ENCODE measurements at regions not wholly inside any gene's neighbourhood (a gene's known extent, or its start where the extent isn't known, plus 50 kb on each side); places are given as distances from the start of the nearest gene placed in this dataset.

DNA sequence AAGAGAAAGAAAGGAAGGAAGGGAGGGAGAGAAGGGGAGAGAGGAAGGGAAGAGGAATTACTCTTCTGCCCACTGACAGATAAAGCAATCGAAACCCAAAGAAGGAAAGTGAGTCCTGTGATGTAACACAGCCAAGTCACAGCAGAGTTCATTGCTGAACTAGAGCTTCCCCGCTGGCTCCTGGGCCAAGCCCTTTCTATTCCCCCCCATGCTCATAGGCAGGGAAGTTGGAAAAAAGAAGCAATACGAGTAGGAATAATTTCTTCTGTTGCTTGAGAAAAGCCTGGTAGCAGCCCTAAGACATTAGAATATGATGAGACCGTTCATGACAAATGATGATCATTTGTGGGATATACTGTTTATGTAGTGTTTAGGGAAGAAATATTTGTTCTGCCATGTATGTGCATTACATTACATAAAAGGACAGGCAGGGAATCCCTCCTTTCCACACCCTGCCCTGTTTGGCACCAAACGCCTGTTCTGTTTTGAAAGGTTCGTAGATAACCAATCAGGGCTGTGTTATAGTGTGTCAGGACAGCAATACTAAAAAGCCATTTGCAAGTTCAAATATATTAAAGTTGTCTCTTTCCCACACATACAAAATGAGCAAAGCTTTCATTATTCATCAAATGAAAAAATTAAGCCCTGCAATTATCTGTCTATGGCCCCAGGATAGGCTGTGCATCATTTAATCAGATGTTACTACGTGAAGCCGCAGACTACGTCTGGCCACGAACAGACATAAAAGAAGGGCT is 111.0 kb upstream of the TRPM1 start:
- Histone ChIP-seq H3K9me3 (ENCODE audit: control insufficient read depth, insufficient read depth, low read depth, low read length) (no peaks in the 10 kb centered on the region), H3K4me1 (ENCODE audit: control insufficient read depth, insufficient read depth, low read length) (no peaks in the 10 kb centered on the region), H3K4me3 (ENCODE audit: low read depth, low read length) (no peak overlapping the region), H3K27ac (ENCODE audit: extremely low read depth, low read depth, low read length) (no peak overlapping the region), H3K36me3 (ENCODE audit: control insufficient read depth in 2 of 2, insufficient read depth in 1 of 2, low read length in 2 of 2) (no peaks in the 10 kb centered on the region)
- POLR2A ChIA-PET, result no interaction called here
- CTCF ChIA-PET, result interaction anchor here (0.6 to 1.5 kb wide), 5 partner anchors 70 to 386 kb away, joined by 3 to 6 read pairs (median 4); no protein-coding TSS in a partner anchor
- TF ChIP-seq SP2 (tag by site-specific recombination; IDR thresholded peaks at IDR 0.05) (no peak), SCRT1 (tag by site-specific recombination; IDR thresholded peaks at IDR 0.05; ENCODE audit: borderline replicate concordance) (no peak), ZNF48 (tag by site-specific recombination; IDR thresholded peaks at IDR 0.05) (no peak), ZBTB1 (tag by site-specific recombination; IDR thresholded peaks at IDR 0.05) (no peak), ZNF521 (tag by site-specific recombination; IDR thresholded peaks at IDR 0.05) (no peak), KLF7 (tag by site-specific recombination; IDR thresholded peaks at IDR 0.05; ENCODE audit: borderline replicate concordance) (no peak), ZNF624 (tag by site-specific recombination; IDR thresholded peaks at IDR 0.05) (no peak), ZBTB17 (tag by site-specific recombination; IDR thresholded peaks at IDR 0.05) (no peak), ZNF114 (tag by site-specific recombination; IDR thresholded peaks at IDR 0.05) (no peak), ZBTB7A (tag by site-specific recombination; IDR thresholded peaks at IDR 0.05; ENCODE audit: low read depth) (no peak), ZNF140 (tag by site-specific recombination; IDR thresholded peaks at IDR 0.05) (no peak), ZBTB8A (tag by site-specific recombination; IDR thresholded peaks at IDR 0.05) (no peak), ZNF266 (tag by site-specific recombination; IDR thresholded peaks at IDR 0.05; ENCODE audit: low read depth) (no peak)
- TF ChIP-seq, protein P1, sequence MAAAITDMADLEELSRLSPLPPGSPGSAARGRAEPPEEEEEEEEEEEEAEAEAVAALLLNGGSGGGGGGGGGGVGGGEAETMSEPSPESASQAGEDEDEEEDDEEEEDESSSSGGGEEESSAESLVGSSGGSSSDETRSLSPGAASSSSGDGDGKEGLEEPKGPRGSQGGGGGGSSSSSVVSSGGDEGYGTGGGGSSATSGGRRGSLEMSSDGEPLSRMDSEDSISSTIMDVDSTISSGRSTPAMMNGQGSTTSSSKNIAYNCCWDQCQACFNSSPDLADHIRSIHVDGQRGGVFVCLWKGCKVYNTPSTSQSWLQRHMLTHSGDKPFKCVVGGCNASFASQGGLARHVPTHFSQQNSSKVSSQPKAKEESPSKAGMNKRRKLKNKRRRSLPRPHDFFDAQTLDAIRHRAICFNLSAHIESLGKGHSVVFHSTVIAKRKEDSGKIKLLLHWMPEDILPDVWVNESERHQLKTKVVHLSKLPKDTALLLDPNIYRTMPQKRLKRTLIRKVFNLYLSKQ (tag by site-specific recombination; IDR thresholded peaks at IDR 0.05; ENCODE audit: borderline replicate concordance), result no peak
- TF ChIP-seq, protein P2, sequence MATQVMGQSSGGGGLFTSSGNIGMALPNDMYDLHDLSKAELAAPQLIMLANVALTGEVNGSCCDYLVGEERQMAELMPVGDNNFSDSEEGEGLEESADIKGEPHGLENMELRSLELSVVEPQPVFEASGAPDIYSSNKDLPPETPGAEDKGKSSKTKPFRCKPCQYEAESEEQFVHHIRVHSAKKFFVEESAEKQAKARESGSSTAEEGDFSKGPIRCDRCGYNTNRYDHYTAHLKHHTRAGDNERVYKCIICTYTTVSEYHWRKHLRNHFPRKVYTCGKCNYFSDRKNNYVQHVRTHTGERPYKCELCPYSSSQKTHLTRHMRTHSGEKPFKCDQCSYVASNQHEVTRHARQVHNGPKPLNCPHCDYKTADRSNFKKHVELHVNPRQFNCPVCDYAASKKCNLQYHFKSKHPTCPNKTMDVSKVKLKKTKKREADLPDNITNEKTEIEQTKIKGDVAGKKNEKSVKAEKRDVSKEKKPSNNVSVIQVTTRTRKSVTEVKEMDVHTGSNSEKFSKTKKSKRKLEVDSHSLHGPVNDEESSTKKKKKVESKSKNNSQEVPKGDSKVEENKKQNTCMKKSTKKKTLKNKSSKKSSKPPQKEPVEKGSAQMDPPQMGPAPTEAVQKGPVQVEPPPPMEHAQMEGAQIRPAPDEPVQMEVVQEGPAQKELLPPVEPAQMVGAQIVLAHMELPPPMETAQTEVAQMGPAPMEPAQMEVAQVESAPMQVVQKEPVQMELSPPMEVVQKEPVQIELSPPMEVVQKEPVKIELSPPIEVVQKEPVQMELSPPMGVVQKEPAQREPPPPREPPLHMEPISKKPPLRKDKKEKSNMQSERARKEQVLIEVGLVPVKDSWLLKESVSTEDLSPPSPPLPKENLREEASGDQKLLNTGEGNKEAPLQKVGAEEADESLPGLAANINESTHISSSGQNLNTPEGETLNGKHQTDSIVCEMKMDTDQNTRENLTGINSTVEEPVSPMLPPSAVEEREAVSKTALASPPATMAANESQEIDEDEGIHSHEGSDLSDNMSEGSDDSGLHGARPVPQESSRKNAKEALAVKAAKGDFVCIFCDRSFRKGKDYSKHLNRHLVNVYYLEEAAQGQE (tag by site-specific recombination; IDR thresholded peaks at IDR 0.05), result no peak
- TF ChIP-seq, protein P3, sequence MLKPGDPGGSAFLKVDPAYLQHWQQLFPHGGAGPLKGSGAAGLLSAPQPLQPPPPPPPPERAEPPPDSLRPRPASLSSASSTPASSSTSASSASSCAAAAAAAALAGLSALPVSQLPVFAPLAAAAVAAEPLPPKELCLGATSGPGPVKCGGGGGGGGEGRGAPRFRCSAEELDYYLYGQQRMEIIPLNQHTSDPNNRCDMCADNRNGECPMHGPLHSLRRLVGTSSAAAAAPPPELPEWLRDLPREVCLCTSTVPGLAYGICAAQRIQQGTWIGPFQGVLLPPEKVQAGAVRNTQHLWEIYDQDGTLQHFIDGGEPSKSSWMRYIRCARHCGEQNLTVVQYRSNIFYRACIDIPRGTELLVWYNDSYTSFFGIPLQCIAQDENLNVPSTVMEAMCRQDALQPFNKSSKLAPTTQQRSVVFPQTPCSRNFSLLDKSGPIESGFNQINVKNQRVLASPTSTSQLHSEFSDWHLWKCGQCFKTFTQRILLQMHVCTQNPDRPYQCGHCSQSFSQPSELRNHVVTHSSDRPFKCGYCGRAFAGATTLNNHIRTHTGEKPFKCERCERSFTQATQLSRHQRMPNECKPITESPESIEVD (tag by site-specific recombination; IDR thresholded peaks at IDR 0.05), result no peak
- TF ChIP-seq, protein P4, sequence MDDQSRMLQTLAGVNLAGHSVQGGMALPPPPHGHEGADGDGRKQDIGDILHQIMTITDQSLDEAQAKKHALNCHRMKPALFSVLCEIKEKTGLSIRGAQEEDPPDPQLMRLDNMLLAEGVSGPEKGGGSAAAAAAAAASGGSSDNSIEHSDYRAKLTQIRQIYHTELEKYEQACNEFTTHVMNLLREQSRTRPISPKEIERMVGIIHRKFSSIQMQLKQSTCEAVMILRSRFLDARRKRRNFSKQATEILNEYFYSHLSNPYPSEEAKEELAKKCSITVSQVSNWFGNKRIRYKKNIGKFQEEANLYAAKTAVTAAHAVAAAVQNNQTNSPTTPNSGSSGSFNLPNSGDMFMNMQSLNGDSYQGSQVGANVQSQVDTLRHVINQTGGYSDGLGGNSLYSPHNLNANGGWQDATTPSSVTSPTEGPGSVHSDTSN (CRISPR knock-in tag; IDR thresholded peaks at IDR 0.05), result no peak
- TF ChIP-seq, protein P5, sequence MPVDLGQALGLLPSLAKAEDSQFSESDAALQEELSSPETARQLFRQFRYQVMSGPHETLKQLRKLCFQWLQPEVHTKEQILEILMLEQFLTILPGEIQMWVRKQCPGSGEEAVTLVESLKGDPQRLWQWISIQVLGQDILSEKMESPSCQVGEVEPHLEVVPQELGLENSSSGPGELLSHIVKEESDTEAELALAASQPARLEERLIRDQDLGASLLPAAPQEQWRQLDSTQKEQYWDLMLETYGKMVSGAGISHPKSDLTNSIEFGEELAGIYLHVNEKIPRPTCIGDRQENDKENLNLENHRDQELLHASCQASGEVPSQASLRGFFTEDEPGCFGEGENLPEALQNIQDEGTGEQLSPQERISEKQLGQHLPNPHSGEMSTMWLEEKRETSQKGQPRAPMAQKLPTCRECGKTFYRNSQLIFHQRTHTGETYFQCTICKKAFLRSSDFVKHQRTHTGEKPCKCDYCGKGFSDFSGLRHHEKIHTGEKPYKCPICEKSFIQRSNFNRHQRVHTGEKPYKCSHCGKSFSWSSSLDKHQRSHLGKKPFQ (tag by site-specific recombination; IDR thresholded peaks at IDR 0.05), result no peak
- TF ChIP-seq, protein P6, sequence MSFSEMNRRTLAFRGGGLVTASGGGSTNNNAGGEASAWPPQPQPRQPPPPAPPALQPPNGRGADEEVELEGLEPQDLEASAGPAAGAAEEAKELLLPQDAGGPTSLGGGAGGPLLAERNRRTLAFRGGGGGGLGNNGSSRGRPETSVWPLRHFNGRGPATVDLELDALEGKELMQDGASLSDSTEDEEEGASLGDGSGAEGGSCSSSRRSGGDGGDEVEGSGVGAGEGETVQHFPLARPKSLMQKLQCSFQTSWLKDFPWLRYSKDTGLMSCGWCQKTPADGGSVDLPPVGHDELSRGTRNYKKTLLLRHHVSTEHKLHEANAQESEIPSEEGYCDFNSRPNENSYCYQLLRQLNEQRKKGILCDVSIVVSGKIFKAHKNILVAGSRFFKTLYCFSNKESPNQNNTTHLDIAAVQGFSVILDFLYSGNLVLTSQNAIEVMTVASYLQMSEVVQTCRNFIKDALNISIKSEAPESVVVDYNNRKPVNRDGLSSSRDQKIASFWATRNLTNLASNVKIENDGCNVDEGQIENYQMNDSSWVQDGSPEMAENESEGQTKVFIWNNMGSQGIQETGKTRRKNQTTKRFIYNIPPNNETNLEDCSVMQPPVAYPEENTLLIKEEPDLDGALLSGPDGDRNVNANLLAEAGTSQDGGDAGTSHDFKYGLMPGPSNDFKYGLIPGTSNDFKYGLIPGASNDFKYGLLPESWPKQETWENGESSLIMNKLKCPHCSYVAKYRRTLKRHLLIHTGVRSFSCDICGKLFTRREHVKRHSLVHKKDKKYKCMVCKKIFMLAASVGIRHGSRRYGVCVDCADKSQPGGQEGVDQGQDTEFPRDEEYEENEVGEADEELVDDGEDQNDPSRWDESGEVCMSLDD (tag by site-specific recombination; IDR thresholded peaks at IDR 0.05), result no peak
- TF ChIP-seq, protein P7, sequence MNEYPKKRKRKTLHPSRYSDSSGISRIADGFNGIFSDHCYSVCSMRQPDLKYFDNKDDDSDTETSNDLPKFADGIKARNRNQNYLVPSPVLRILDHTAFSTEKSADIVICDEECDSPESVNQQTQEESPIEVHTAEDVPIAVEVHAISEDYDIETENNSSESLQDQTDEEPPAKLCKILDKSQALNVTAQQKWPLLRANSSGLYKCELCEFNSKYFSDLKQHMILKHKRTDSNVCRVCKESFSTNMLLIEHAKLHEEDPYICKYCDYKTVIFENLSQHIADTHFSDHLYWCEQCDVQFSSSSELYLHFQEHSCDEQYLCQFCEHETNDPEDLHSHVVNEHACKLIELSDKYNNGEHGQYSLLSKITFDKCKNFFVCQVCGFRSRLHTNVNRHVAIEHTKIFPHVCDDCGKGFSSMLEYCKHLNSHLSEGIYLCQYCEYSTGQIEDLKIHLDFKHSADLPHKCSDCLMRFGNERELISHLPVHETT (tag by site-specific recombination; IDR thresholded peaks at IDR 0.05), result no peak
